Activated T-cell treated with anti-CD3 and anti-CD28 coated beads, Interleukin-2, amount 50 U/mL, for 72 hours (primary cell): ENCODE measurements at regions not wholly inside any gene's neighbourhood (a gene's known extent, or its start where the extent isn't known, plus 50 kb on each side); places are given as distances from the start of the nearest gene placed in this dataset.
"Not testable (repeated sequence)": the region's sequence is repeated elsewhere in the genome, so short reads cannot be mapped to it uniquely, and the experiment has no call there.

Experiments used
- ATAC-seq, 2 donors: fragments of 150-1000 bp; cut with Tn5 transposase; replicated peaks in 1 of 2; 2 replicates each; pipeline ENCODE4 v1.10.0; 2021; ENCODE audit warnings: moderate library complexity in 2 of 2, mild to moderate bottlenecking in 1 of 2
- DNase-seq, 2 donors: peaks; one replicate each; pipeline ENCODE4 v3.0.0; 2021 to 2022; ENCODE audit warnings: mixed read lengths in 1 of 2
- H3K27ac Mint-ChIP-seq: one replicate; pipeline ENCODE4 v1.8.0; 2022; ENCODE audit warnings: mild to moderate bottlenecking, moderate library complexity, mixed read lengths
- H3K27me3 Mint-ChIP-seq: one replicate; pipeline ENCODE4 v1.8.0; 2022; ENCODE audit warnings: low read depth, mixed read lengths
- H3K36me3 Mint-ChIP-seq, 2 donors: one replicate each; pipeline ENCODE4 v1.8.0; 2022; ENCODE audit warnings: mixed read lengths in 2 of 2, mild to moderate bottlenecking in 1 of 2; ENCODE audit not compliant: insufficient read depth in 2 of 2
- H3K4me1 Mint-ChIP-seq: one replicate; pipeline ENCODE4 v1.8.0; 2022; ENCODE audit warnings: low read depth, mixed read lengths
- H3K4me3 Mint-ChIP-seq, 2 donors: one replicate each; pipeline ENCODE4 v1.8.0; 2022; ENCODE audit warnings: mild to moderate bottlenecking in 2 of 2, mixed read lengths in 2 of 2, moderate library complexity in 2 of 2
- H3K9me3 Mint-ChIP-seq, 2 donors: one replicate each; pipeline ENCODE4 v1.8.0; 2022; ENCODE audit warnings: mixed read lengths in 2 of 2

DNA sequence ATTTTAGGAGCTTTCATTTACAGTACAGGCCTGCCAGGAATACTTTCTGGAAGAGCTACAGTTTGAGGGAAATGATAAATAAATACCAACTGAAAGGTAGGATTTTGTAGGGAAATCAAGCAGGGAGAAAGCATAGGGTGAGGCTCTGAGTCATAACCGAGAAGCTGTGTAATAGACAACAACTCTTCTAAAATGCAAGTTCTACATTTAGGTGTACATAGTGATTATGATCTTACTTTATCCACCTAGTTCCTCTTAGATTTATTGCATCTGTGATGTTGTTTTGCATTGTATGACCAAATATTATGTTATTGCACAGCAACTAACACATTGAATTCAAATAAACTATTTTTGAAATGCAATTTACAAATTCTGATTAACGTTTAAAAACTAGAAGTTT lies 819.3 kb downstream of the PLA2G4A start:
- no peaks in the 10 kb centered on the region for H3K9me3 Mint-ChIP-seq
- no peak overlapping the region for H3K4me3 Mint-ChIP-seq
- ATAC-seq (no peak), DNase-seq (no peak)
- no peak overlapping the region for H3K27ac Mint-ChIP-seq
- H3K27me3 Mint-ChIP-seq = no peaks in the 10 kb centered on the region
- H3K36me3 Mint-ChIP-seq = no peaks in the 10 kb centered on the region
- no peaks in the 10 kb centered on the region for H3K4me1 Mint-ChIP-seq

DNA sequence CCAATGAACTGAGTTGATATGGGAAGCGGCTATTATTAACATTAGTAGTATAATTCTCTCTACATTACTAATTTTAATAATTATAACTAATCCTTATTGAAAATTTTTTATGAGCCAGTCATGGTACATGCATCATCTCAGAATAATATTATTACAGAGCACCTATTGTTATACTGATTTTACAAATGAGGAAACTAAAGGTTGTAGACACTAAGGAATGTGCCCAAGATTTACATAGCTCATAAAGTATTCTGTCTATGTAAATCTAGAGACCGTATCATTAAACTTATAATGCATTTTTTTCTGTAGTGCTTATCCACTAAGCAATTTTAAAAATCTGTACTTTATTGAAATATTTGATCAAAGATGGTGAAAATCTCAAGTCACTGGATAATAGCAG lies 825.9 kb downstream of the PLA2G4A start:
- Mint-ChIP-seq H3K4me1 (no peaks in the 10 kb centered on the region), H3K27ac (no peak overlapping the region), H3K27me3 (no peaks in the 10 kb centered on the region), H3K4me3 (no peak overlapping the region), H3K9me3 (no peaks in the 10 kb centered on the region), H3K36me3 (peaks cover 0 to 1% of the 10 kb centered on the region in 2 donors)
- no peak for DNase-seq
- ATAC-seq = no peak

DNA sequence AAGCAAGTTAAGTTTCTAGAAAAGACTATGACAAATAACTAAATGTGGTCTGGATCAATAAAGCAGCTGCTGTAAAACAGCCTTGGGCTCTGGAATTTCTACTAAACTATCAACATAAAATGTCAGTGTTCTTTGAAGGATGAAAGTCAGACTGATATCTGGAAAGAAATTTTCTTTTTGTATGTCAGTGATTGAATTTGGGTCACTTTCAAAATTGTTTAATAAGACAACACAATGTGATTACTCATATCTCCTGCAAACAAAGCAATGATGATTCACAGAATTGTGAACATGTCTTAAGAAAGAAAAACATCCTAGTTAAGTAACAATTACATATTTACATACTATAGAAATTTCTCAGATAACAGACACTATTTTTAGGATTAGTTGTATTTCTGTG lies 826.4 kb downstream of the PLA2G4A start:
- H3K27me3 Mint-ChIP-seq = no peaks in the 10 kb centered on the region

DNA sequence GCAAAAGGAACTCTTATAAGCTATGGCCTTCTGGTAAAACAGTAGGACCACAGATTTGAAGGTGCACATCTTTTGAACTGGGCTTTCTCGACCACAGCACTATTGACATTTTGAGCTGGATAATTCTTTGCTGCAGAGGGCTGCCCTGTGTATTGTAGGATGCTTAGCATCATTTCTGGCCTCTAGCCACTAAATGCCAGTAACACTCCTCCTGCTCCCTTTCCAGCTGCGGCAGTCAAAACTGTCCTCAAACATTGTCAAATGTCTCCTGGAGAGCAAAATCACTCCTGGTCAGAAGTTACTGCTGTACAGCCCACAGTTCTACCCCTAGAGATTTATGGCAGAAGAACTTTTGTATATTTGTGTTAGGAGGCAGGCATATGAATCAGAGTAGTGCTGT lies 836.7 kb downstream of the PLA2G4A start:
- Mint-ChIP-seq H3K27me3 (no peaks in the 10 kb centered on the region), H3K4me1 (no peaks in the 10 kb centered on the region)

More for the DNA sequence above, 826.4 kb downstream of the PLA2G4A start:
- ATAC-seq (no peak), DNase-seq (no peak)
- Mint-ChIP-seq H3K4me3 (no peak overlapping the region), H3K4me1 (no peaks in the 10 kb centered on the region), H3K27ac (no peak overlapping the region), H3K9me3 (no peaks in the 10 kb centered on the region), H3K36me3 (peaks cover 0 to 1% of the 10 kb centered on the region in 2 donors)

DNA sequence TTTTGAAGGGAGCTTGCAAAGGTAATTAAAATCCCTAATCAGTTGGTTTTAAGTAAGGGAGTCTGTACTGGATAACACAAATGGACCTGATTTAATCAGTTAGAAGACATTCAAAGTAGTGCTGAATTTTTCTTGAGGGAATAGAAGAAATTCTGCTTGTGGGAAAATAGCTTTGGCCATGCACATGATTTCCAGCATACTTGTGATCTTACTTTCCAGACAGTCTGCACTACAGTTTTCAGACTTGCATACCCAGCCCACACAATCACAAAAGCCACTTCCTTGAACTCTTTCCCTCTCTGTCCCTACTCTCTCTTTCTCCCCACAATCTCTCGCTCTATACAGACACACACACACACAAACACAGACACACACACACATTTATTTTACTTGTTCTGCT lies 852.1 kb downstream of the PLA2G4A start:
- H3K9me3 Mint-ChIP-seq = peaks cover 0 to 2% of the 10 kb centered on the region in 2 donors

More for the DNA sequence above, 836.7 kb downstream of the PLA2G4A start:
- Mint-ChIP-seq H3K27ac (no peak overlapping the region), H3K36me3 (no peaks in the 10 kb centered on the region), H3K4me3 (no peak overlapping the region), H3K9me3 (no peaks in the 10 kb centered on the region)
- DNase-seq (no peak), ATAC-seq (no peak)

DNA sequence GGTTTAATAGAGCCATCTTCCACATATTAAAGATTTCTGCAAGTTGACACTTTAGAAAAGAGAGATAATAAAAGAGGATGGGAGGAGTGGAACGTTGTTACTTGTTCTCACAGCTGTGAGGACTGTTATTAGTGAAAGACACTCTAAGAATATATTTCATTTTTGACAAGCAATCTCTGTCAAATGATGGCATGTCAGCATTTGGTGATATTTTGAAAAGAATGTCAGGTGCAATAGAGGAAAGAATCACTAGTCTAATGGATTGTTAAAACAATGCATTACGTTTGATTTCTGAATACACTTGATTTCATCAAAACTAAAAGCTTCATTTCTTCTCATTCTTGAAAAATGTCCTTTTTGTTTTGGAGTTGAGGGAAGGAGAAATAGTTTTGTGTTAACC lies 853.4 kb downstream of the PLA2G4A start:
- H3K36me3 Mint-ChIP-seq = no peaks in the 10 kb centered on the region
- peaks cover 0 to 2% of the 10 kb centered on the region in 2 donors for H3K9me3 Mint-ChIP-seq

More for the DNA sequence above, 852.1 kb downstream of the PLA2G4A start:
- H3K27me3 Mint-ChIP-seq = no peaks in the 10 kb centered on the region
- no peak overlapping the region for H3K27ac Mint-ChIP-seq
- H3K4me1 Mint-ChIP-seq = no peaks in the 10 kb centered on the region
- no peak overlapping the region for H3K4me3 Mint-ChIP-seq
- no peak for ATAC-seq
- H3K36me3 Mint-ChIP-seq = no peaks in the 10 kb centered on the region
- no peak for DNase-seq

DNA sequence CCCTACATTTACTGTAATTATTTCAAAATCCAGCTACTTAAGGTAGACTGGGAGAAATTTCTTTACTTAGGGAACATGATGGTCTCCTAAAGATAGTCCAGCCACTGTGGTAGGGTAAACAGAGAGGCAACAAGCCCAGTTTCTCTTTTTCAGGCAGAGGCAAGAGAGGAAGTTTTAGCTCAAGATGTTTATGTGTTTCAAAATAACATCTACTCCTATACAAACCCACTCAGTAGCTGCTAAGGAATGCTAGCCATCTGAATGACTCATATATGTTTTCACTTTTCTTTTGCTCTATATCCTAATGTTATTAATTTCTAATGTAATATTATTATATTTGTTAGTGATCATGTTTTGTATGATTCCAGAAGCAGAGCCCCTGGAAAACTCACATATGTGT lies 856.6 kb downstream of the PLA2G4A start:
- DNase-seq (no peak), ATAC-seq (no peak)
- H3K4me1 Mint-ChIP-seq = no peaks in the 10 kb centered on the region
- no peak overlapping the region for H3K4me3 Mint-ChIP-seq
- H3K9me3 Mint-ChIP-seq = peaks cover 0 to 2% of the 10 kb centered on the region in 2 donors
- H3K36me3 Mint-ChIP-seq = no peaks in the 10 kb centered on the region
- H3K27ac Mint-ChIP-seq = no peak overlapping the region
- H3K27me3 Mint-ChIP-seq = no peaks in the 10 kb centered on the region

More for the DNA sequence above, 853.4 kb downstream of the PLA2G4A start:
- Mint-ChIP-seq H3K27me3 (no peaks in the 10 kb centered on the region), H3K4me1 (no peaks in the 10 kb centered on the region), H3K4me3 (no peak overlapping the region), H3K27ac (no peak overlapping the region)
- ATAC-seq (no peak), DNase-seq (no peak)

DNA sequence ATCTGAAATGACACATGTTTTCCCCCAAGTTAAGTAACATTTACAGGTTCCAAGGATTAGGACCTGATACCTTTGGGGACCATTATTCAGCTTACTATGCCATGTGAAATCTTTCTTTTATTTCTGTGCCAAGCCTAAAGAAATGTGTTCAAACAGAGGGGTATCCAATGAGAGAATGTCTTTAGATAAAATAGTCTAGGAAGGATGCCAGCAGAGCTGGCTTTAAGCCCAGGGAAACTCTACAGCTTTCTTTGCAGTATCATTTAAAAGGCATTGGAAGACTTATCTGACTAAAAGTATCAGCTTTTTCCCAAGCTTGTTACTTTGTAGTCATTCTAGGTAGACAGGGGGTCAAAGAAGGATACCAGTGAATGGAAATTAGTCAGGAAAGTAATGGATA lies 860.4 kb downstream of the PLA2G4A start:
- H3K4me1 Mint-ChIP-seq = no peaks in the 10 kb centered on the region
- no peak overlapping the region for H3K27ac Mint-ChIP-seq
- no peaks in the 10 kb centered on the region for H3K27me3 Mint-ChIP-seq
- no peak overlapping the region for H3K4me3 Mint-ChIP-seq
- H3K36me3 Mint-ChIP-seq = peaks cover 0 to 1% of the 10 kb centered on the region in 2 donors
- DNase-seq (no peak), ATAC-seq (no peak)
- H3K9me3 Mint-ChIP-seq = peaks cover 6 to 10% of the 10 kb centered on the region in 2 donors

DNA sequence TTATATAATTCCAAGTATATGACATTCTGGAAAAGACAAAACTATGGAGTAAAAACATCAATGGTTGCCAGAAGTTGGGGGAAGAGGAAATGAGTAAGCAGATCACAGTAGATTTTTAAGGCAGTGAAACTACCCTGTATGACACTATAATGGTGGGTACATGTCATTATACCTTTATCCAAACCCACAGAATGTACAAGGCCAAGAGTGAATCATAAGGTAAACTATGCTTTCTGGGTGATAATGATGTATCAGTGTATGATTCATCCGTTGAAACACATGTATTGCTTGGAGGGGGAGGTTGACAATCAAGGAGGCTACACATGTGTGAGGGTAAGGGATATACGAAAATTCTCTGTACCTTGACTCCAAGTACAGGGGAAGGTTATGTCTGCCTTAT lies 862.7 kb downstream of the PLA2G4A start:
- Mint-ChIP-seq H3K27me3 (no peaks in the 10 kb centered on the region), H3K4me1 (no peaks in the 10 kb centered on the region), H3K27ac (no peak overlapping the region), H3K4me3 (no peak overlapping the region), H3K36me3 (peaks cover 0 to 1% of the 10 kb centered on the region in 2 donors), H3K9me3 (peaks cover 4 to 10% of the 10 kb centered on the region in 2 donors)
- ATAC-seq (peak; percentile 76 to 85), DNase-seq (no peak)

DNA sequence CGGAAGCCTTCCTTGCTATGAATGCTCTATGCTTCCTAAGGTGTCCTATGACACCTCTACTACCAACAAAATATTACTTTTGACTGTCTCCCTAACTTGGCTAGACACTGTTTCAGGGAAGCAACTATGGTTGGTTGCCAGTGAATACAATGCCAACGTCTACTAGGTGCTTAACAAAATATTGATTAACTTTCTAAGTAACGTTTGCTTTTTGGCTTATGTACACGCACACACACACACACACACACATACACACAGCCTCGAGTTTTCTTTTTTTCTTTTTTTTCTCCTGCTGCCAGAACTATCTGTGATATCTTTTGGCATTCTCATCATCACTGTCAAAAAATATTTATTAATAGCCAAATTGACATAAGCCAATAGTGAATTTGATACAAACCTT lies 864.0 kb downstream of the PLA2G4A start:
- no peaks in the 10 kb centered on the region for H3K4me1 Mint-ChIP-seq
- ATAC-seq (no peak), DNase-seq (no peak)
- no peaks in the 10 kb centered on the region for H3K27me3 Mint-ChIP-seq
- no peak overlapping the region for H3K4me3 Mint-ChIP-seq
- H3K9me3 Mint-ChIP-seq = peaks cover 4 to 10% of the 10 kb centered on the region in 2 donors
- peaks cover 0 to 1% of the 10 kb centered on the region in 2 donors for H3K36me3 Mint-ChIP-seq
- H3K27ac Mint-ChIP-seq = no peak overlapping the region

DNA sequence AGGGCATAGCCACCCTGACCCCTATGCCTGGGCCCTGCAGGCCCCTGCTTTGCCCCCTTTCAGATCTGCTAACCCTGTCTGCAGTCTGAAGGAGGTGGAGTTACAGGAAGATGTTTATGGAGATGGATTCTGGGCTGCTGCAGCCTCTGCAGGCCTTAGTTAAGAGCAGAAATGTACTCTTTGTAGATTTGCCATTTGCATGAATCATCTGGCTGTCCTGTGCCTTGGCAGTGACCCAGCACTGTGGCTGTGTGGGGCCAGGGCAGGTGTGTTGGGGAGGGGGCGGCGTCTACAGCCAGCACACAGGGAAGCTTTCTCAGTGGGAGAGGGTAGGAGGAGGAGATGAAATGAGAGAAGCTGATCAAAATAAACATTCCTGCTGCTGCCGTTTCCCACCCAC lies 867.3 kb downstream of the PLA2G4A start:
- ATAC-seq (no peak), DNase-seq (no peak)
- Mint-ChIP-seq H3K27ac (no peak overlapping the region), H3K4me3 (no peak overlapping the region), H3K9me3 (peaks cover 3 to 10% of the 10 kb centered on the region in 2 donors), H3K36me3 (no peaks in the 10 kb centered on the region), H3K4me1 (no peaks in the 10 kb centered on the region), H3K27me3 (no peaks in the 10 kb centered on the region)

DNA sequence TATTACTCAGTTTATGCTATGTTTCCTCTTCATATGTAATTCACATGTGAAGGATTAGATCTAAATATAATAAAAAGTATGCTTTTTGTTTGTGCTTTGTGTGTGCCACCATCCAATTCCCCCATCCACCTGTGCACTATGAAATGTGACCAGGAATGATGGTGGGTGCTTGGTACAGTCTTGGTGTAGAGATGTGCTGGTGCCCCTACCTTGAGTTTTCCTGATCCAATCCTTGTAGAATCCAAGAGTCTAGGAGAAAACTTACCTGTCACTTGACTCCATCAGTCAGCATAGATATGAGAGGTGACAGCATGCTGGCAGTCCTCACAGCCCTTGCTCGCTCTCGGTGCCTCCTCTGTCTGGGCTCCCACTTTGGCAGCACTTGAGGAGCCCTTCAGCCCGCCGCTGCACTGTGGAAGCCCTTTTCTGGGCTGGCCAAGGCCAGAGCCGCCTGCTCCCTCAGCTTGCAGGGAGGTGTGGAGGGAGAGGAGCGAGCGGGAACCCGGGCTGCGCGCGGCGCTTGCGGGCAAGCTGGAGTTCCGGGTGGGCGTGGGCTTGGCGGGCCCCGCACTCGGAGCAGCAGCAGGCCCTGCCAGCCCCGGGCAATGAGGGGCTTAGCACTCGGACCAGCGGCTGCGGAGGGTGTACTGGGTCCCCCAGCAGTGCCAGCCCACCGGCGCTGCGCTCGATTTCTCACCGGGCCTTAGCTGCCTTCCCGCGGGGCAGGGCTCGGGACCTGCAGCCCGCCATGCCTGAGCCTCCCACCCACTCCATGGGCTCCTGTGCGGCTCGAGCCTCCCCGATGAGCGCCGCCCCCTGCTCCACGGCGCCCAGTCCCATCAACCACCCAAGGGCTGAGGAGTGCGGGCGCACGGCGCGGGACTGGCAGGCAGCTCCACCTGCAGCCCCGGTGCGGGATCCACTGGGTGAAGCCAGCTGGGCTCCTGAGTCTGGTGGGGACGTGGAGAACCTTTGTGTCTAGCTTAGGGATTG lies 874.7 kb downstream of the PLA2G4A start:
- not testable (repeated sequence) for H3K27me3 Mint-ChIP-seq, DNase-seq, H3K4me3 Mint-ChIP-seq, H3K27ac Mint-ChIP-seq, ATAC-seq, H3K4me1 Mint-ChIP-seq, H3K36me3 Mint-ChIP-seq
- H3K9me3 Mint-ChIP-seq = peaks cover 3 to 10% of the 10 kb centered on the region in 2 donors

DNA sequence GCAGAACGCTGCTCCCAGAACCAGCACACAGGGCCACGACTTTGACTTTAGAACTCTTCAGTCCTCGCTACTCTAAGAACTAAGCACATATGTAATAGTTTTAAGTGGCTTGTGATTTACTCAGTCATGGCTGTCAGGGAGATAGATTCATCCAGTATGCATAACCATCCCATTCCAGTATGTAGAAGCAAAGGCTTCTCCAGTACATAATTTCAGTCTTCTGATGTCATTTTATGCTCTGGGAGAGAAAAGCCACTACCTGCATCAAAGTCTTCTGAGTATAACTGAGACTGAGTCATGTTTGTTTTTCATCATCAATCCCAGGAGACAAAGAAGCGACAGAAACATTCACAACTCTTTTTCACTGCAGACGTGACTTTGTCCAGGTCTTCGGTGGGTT lies 885.7 kb downstream of the PLA2G4A start:
- Mint-ChIP-seq H3K27me3 (no peaks in the 10 kb centered on the region), H3K36me3 (no peaks in the 10 kb centered on the region), H3K9me3 (peaks cover 2 to 3% of the 10 kb centered on the region in 2 donors), H3K4me3 (no peak overlapping the region), H3K4me1 (no peaks in the 10 kb centered on the region), H3K27ac (no peak overlapping the region)
- ATAC-seq (no peak), DNase-seq (no peak)
